T-helper 1 cell treated with Interleukin-12 subunit alpha and Interleukin-12 subunit beta and Interleukin-4 antibody, amounts not matched to agents 30 μg/mL and 1 μg/mL, for 36 hours (primary cell): ENCODE measurements at regions not wholly inside any gene's neighbourhood (a gene's known extent, or its start where the extent isn't known, plus 50 kb on each side); places are given as distances from the start of the nearest gene placed in this dataset.

ENCODE experiments used
- H3K27ac Mint-ChIP-seq: one replicate; pipeline ENCODE4 v1.8.0; 2021; ENCODE audit warnings: mild to moderate bottlenecking, mixed read lengths
- H3K27me3 Mint-ChIP-seq: one replicate; pipeline ENCODE4 v1.8.0; 2021; ENCODE audit warnings: low read depth, mixed read lengths
- H3K36me3 Mint-ChIP-seq: one replicate; pipeline ENCODE4 v1.8.0; 2021; ENCODE audit warnings: low read depth, mixed read lengths
- H3K4me1 Mint-ChIP-seq: one replicate; pipeline ENCODE4 v1.8.0; 2021; ENCODE audit warnings: low read depth, mixed read lengths
- H3K4me3 Mint-ChIP-seq: one replicate; pipeline ENCODE4 v1.8.0; 2021; ENCODE audit warnings: mild to moderate bottlenecking, moderate library complexity, mixed read lengths
- H3K9me3 Mint-ChIP-seq: one replicate; pipeline ENCODE4 v1.8.0; 2021; ENCODE audit warnings: mixed read lengths

DNA sequence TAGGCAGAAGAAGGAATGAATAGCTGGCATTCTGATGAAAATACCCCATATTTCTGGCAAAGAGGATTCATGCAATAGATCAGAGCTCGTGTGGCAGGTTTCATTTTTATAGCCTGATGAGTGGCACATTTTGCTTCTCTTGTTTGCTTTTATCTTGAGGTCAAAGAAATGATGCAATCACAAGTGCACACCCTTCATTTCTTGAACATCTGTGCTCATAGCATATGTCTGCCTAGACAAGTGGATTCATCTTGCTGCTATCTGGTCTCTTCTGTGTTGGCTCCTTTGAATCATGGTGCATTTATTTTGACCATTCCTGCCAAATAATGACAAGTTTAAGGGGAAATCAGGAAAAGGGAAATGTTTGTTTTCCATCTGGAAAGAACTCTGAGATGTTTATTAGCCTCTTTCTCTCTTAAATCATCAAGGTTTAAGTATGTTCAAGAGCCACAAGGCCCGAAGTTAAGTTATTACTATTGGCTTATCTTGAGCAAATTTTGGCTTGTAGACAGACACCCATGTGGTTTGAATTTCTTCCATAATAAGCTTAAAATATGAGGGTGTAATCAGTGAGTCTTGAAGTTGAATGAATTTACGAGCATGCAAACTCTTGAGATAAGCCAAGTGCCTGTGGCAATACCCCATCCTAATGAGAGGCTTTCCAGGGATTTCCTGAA, 59.3 kb upstream of the HS3ST1 start:
- peaks cover 3% of the 10 kb centered on the region for H3K36me3 Mint-ChIP-seq
- H3K27ac Mint-ChIP-seq: no peak overlapping the region
- no peak overlapping the region for H3K4me3 Mint-ChIP-seq

GRCh38 chr4:11487139-11487538, 58.4 kb upstream of the HS3ST1 start:
- no peak overlapping the region for H3K4me3 Mint-ChIP-seq
- H3K27me3 Mint-ChIP-seq: no peaks in the 10 kb centered on the region
- peaks cover 21% of the 10 kb centered on the region for H3K4me1 Mint-ChIP-seq
- H3K9me3 Mint-ChIP-seq: peaks cover 5% of the 10 kb centered on the region
- no peak overlapping the region for H3K27ac Mint-ChIP-seq
- H3K36me3 Mint-ChIP-seq: peaks cover 3% of the 10 kb centered on the region

More for the DNA sequence above, 59.3 kb upstream of the HS3ST1 start:
- peaks cover 18% of the 10 kb centered on the region for H3K4me1 Mint-ChIP-seq
- no peaks in the 10 kb centered on the region for H3K27me3 Mint-ChIP-seq
- peaks cover 5% of the 10 kb centered on the region for H3K9me3 Mint-ChIP-seq

GRCh38 chr4:11485926-11486325, 57.2 kb upstream of the HS3ST1 start:
- Mint-ChIP-seq H3K36me3 (peaks cover 3% of the 10 kb centered on the region), H3K27me3 (no peaks in the 10 kb centered on the region), H3K27ac (no peak overlapping the region), H3K4me3 (no peak overlapping the region), H3K4me1 (peaks cover 21% of the 10 kb centered on the region), H3K9me3 (peaks cover 5% of the 10 kb centered on the region)

- Mint-ChIP-seq H3K4me1 (peaks cover 21% of the 10 kb centered on the region), H3K27ac (no peak overlapping the region), H3K9me3 (peaks cover 5% of the 10 kb centered on the region), H3K36me3 (peaks cover 3% of the 10 kb centered on the region), H3K4me3 (no peak overlapping the region), H3K27me3 (no peaks in the 10 kb centered on the region)
These were observed 55.8 kb upstream of the HS3ST1 start for GRCh38 chr4:11484531-11484930.

DNA sequence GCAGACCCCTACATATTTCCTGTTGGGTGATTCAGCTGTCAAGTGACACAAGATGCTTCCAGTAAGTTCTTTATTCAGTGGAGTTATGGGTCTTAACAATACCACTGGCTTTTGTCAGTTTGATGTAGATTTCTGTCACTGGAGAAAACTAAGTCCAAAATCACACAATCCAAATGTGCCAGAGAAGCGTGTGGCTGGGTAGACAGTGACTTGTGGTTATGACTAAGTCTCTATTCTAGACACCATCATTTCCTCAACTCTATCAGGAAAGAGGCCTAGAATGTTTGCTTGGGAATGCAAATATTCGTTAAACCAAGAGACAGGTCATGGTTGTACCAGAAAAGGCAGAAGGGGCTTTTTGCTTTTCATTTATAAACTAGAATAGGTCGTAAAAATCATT, 54.4 kb upstream of the HS3ST1 start:
- Mint-ChIP-seq H3K4me3 (no peak overlapping the region), H3K27ac (no peak overlapping the region), H3K4me1 (peaks cover 11% of the 10 kb centered on the region), H3K36me3 (no peaks in the 10 kb centered on the region), H3K27me3 (no peaks in the 10 kb centered on the region), H3K9me3 (peaks cover 3% of the 10 kb centered on the region)

GRCh38 chr4:11480683-11481082, 52.0 kb upstream of the HS3ST1 start:
- no peak overlapping the region for H3K4me3 Mint-ChIP-seq

More at GRCh38 chr4:11480683-11481082, 52.0 kb upstream of the HS3ST1 start:
- Mint-ChIP-seq H3K36me3 (no peaks in the 10 kb centered on the region), H3K4me1 (peaks cover 4% of the 10 kb centered on the region), H3K9me3 (peaks cover 9% of the 10 kb centered on the region), H3K27me3 (no peaks in the 10 kb centered on the region), H3K27ac (no peak overlapping the region)
